AG09309 (cell line): ENCODE measurements at regions not wholly inside any gene's neighbourhood (a gene's known extent, or its start where the extent isn't known, plus 50 kb on each side); places are given as distances from the start of the nearest gene placed in this dataset.
"Not testable (repeated sequence)": the region's sequence is repeated elsewhere in the genome, so short reads cannot be mapped to it uniquely, and the experiment has no call there.

Experiments used
- DNase-seq: peaks from one replicate; pipeline ENCODE4 v3.0.0-alpha.2; 2010; ENCODE audit warnings: low read depth
- H3K4me3 ChIP-seq: 2 replicates; pipeline ENCODE4 v1.5.1; 2011; ENCODE audit warnings: mild to moderate bottlenecking, low read depth, low read length, moderate library complexity; ENCODE audit not compliant: control insufficient read depth
- CTCF ChIP-seq: IDR thresholded peaks from 2 replicates; pipeline ENCODE4 v1.5.1; 2011; ENCODE audit warnings: mild to moderate bottlenecking, low read depth, low read length, inconsistent platforms; ENCODE audit not compliant: insufficient read depth, control insufficient read depth; ENCODE audit errors: missing control alignments

- no peak for DNase-seq
- TF ChIP-seq CTCF = no peak
- no peak overlapping the region for H3K4me3 ChIP-seq
Observed at GRCh38 chr2:7868836-7869235, 813.0 kb upstream of the ID2 start.

GRCh38 chr2:7876445-7876844, 805.4 kb upstream of the ID2 start:
- H3K4me3 ChIP-seq, DNase-seq: not testable (repeated sequence)

GRCh38 chr2:7878266-7878665, 803.6 kb upstream of the ID2 start:
- H3K4me3 ChIP-seq, DNase-seq: not testable (repeated sequence)

GRCh38 chr2:7878786-7879482, 802.9 kb upstream of the ID2 start:
- no peak overlapping the region for H3K4me3 ChIP-seq
- TF ChIP-seq CTCF = no peak
- no peak for DNase-seq

GRCh38 chr2:7879483-7879835, 802.4 kb upstream of the ID2 start:
- no peak for TF ChIP-seq CTCF
- H3K4me3 ChIP-seq = no peak overlapping the region
- no peak for DNase-seq

GRCh38 chr2:7880126-7880525, 801.7 kb upstream of the ID2 start:
- DNase-seq = no peak
- no peak for TF ChIP-seq CTCF
- H3K4me3 ChIP-seq = no peak overlapping the region

GRCh38 chr2:7880566-7880965, 801.3 kb upstream of the ID2 start:
- no peak overlapping the region for H3K4me3 ChIP-seq
- TF ChIP-seq CTCF = no peak
- no peak for DNase-seq

- no peak for TF ChIP-seq CTCF
- no peak overlapping the region for H3K4me3 ChIP-seq
- DNase-seq = no peak
Observed at GRCh38 chr2:7881063-7881462, 800.8 kb upstream of the ID2 start.
